NCI-H82 treated with DMSO at 0.1 percent for 48 hours (cell line): ENCODE measurements at regions not wholly inside any gene's neighbourhood (a gene's known extent, or its start where the extent isn't known, plus 50 kb on each side); places are given as distances from the start of the nearest gene placed in this dataset.
"Not testable (repeated sequence)": the region's sequence is repeated elsewhere in the genome, so short reads cannot be mapped to it uniquely, and the experiment has no call there.

Experiments
- DNase-seq: peaks from one replicate; lab custom pipeline; 2025; ENCODE audit not compliant: unreplicated experiment; lab: John Stamatoyannopoulos, UW

- no peak for DNase-seq
Measured at GRCh38 chr16:48105976-48106375, 49.8 kb downstream of the ABCC12 start.

DNA sequence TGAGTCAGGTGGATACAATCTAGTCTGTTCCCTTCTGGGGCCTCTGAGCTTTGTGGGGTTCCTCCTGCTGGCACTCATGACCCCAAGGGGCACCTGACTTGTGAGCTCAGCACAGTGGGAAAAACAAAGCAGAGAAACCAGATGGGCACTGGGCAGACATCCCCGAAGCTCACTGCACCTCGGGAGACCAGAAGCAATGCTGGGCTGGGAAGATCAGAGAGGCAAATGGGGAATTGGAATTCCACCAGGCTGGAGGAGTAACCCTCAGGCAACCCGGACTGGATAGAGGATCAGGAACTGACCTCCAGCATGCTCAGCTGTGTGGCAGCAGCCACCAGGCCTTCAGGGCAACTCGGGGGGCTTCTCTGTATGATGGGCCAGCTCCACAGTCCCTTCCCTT lies 50.3 kb downstream of the ABCC12 start:
- DNase-seq, result no peak

GRCh38 chr16:48103591-48103990 lies 52.2 kb downstream of the ABCC12 start:
- no peak for DNase-seq

GRCh38 chr16:48102083-48103008 lies 53.4 kb downstream of the ABCC12 start:
- no peak for DNase-seq

- DNase-seq, result no peak
Measured at GRCh38 chr16:48101069-48101674, 54.6 kb downstream of the ABCC12 start.

GRCh38 chr16:48099455-48099854 lies 56.3 kb downstream of the ABCC12 start:
- no peak for DNase-seq

DNA sequence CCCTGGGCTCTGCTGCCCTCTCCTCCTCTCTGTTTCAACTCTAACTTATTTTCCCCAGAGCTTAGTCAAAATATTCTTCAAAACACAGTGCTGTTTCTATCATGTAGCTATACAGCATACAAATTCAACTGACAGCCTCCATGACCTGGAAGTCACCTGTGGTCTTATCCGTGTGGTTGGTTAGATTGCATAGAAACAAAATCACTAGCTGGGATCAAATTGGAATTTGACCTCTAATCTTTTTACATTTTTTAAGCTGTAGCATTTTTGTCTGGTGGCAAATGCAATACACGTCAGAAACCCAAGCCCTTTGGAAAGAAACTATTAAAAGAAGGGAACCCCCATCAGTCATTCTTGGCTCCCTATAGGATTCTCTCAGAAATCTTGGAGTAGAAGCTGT lies 57.3 kb downstream of the ABCC12 start:
- DNase-seq, result no peak

GRCh38 chr16:48091117-48091516 lies 64.7 kb downstream of the ABCC12 start:
- DNase-seq, result no peak

DNA sequence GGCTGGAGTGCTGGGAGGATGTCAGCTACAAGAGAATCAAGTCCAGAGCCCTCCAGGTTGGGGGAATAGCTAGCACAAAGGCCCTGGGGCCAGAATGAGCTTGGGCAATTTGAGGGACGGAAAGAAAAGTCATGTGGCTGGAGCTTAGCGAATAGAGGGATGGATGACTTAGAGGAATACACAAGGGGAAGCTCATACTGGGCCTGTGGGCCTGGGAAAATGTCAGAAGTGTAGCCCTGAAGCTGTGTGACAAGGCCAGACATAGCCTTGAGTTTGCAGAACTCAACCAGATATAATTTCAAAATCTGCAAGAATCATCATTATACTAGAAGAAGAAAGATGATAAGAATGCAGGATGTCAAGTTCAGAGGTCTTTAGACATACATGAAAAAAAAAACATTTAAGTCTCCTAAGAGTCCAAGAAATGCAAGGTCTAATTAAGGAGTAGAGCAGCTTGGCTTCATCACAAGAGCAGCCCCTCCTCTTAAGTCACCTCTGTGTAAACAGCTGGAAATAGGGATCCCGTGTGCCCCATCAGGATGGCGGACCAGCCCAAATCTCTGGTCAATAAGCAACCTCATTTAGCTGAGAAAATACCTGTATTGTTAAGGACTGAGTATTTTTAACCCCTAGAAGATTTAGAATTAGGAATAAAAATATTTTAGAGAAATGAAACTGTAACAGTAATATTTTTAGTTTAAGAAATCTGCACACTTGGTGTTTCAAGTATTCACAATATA lies 66.6 kb downstream of the ABCC12 start:
- DNase-seq, result no peak

DNA sequence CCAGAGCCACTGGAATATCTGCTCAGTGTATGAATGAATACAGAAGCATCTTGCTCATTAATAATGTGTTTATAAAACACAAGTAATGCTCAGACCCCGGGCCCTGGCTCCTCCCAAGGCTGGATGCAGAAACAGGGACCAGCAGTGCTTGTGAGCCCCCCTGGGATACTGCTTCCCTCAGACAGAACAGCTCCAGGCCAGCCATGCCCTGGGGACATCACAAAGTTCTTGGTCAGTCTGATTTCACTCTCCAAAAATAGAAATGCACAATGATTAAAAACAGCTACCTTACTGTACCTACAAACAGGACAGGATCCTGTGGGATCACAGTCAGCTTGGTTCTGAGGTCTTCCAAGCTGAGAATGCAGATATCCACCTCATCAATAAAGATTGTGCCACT lies 68.2 kb downstream of the ABCC12 start:
- DNase-seq, result no peak

DNA sequence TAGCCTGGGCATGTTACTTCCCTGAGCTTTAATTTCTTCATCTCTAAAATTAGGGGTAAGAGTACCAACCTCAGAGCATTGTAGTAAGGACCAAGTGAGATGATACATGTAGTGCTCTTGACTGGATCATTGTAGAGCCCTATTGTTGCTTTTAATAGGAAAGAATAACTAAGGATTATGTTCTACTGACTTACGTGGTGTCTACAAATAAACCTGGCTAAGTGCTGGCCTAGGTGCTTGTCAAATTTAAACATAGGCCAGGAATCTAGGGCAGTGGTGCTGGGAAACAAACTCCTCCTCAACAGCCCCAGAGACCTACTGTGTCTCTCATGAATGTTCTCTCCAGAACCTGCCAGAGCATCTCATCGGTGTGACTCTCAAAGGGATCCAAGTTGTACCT lies 69.4 kb downstream of the ABCC12 start:
- no peak for DNase-seq

DNA sequence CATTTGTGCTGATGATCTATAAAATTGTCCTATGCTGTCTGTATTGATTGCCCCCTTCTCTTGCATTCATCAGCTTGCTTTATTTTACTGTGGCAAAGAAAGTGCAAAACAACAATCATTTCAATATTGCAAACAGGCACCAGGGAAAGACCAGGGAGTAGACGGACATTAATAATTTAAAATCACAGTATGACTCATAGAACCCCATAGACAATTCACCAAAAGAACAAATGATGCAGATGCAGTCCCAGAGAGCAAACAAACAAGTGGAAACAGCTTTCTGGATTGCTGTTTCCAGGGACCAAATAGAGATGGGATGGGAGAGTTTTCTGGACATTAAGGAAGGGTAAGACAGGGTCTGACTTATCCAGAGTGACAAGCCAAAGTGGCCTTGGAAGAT lies 70.1 kb downstream of the ABCC12 start:
- no peak for DNase-seq

GRCh38 chr16:48084826-48085225 lies 71.0 kb downstream of the ABCC12 start:
- DNase-seq, result no peak

GRCh38 chr16:48082516-48082915 lies 73.3 kb downstream of the ABCC12 start:
- no peak for DNase-seq

DNA sequence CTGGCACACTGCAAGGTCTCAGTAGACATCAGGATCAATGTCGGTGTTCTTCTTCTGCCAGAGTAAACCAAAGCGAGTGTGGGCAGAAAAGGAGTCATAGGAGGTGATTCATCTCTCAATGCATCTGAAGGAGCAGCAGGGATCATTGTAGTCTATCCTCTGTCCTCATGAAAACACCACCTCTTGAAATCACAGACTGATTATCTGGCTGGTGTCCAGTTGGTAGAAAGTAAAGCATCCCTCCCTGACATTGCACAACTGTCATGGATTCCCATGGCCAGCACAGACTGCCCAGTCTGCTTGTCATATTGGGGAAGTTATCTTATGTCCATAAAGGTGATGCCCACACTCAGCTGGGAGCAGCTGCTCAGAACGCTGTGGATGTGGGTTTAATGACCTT lies 74.1 kb downstream of the ABCC12 start:
- no peak for DNase-seq

DNA sequence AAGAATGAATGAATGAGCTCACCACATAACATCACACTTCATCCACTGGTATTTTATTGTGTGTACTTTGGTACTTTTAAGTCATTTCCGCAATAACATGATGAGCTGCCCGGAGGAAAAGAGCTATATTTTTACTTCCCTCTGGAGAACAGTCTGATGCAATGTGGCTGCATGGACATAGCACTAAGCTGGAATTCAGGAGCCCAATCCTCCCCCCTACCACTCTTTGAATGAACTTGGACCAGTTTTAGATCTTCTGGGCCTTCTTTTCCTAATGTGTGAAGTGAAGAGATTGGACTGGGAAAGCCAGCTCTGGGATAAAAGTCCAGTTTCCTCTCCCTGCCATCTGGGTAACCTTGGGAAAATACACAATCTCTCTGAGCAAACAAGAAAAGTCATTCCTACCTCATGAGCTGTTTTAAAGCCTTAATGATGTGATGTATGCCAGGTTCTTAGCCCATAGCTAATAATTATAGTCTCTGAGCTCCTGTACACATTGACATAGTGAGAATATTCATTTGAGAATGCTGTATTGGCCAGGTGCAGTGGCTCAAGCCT lies 79.3 kb downstream of the ABCC12 start:
- no peak for DNase-seq

- no peak for DNase-seq
Measured at GRCh38 chr16:48075398-48075797, 80.4 kb downstream of the ABCC12 start.

- no peak for DNase-seq
Measured at GRCh38 chr16:48067388-48067787, 88.4 kb downstream of the ABCC12 start.

DNA sequence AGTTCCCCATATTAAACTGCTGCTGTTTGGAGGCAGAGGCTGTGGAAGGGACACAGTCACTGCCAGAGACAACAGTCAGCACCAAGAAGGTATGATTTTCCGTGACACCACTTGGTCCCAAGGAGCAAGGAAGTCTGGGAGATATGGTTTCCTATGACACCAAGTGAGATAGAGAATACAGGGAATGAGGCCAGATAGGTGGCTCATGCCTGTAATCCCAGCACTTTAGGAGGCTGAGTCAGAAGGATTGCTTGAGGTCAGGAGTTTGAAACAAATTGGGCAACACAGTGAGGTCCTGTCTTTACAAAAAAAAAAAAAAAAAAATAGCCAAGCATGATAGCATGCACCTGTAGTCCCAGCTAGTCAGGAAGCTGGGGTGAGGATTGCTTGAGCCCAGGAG lies 90.8 kb downstream of the ABCC12 start:
- DNase-seq, result no peak

DNA sequence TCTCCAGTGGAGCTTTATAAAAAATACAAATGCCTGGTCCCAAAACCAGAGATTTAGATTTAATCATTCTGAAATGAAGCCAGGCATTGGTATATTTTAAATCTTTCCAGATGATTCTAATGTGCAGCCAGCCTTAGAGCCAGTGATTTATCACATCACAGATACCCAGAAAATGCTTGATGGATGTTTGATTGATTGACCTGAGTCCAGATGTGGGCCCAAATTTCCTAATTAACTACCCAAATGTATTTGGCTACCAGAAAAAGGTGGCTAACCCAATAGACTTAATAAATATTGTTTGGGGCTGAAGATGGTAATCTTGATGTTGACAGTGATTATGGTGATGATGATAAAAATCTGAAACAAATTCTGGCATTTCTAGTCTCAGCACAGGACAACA lies 93.1 kb downstream of the ABCC12 start:
- no peak for DNase-seq

GRCh38 chr16:48059936-48060335 lies 95.9 kb downstream of the ABCC12 start:
- DNase-seq, result no peak

GRCh38 chr16:48059190-48059589 lies 96.6 kb downstream of the ABCC12 start:
- not testable (repeated sequence) for DNase-seq
